ENCODE measurements at regions not wholly inside any gene's neighbourhood (a gene's known extent, or its start where the extent isn't known, plus 50 kb on each side); places are given as distances from the start of the nearest gene placed in this dataset.

- TF ChIP-seq EZH2 (IDR thresholded peaks at IDR 0.05; ENCODE audit: insufficient read depth, poor library complexity, severe bottlenecking): no peak
- no peak for TF ChIP-seq EZH2phosphoT487 (IDR thresholded peaks at IDR 0.05; ENCODE audit: insufficient read depth, low read depth)
Measured at GRCh38 chrX:3244955-3245354, 101.5 kb downstream of the MXRA5 start.

Measured in GM23248 (cell line).